NB4 (cell line): ENCODE measurements at regions not wholly inside any gene's neighbourhood (a gene's known extent, or its start where the extent isn't known, plus 50 kb on each side); places are given as distances from the start of the nearest gene placed in this dataset.

Source experiments
- DNase-seq: peaks from one replicate; pipeline ENCODE4 v3.0.0; 2010; ENCODE audit warnings: low read depth
- H3K4me3 ChIP-seq: one replicate; pipeline ENCODE4 v1.5.1; 2011; ENCODE audit warnings: mild to moderate bottlenecking, low read depth, low read length, moderate library complexity
- MAX ChIP-seq: IDR thresholded peaks from 2 replicates; pipeline ENCODE4 v1.6.1; 2011; ENCODE audit warnings: low read depth, low read length
- MYC ChIP-seq: IDR thresholded peaks from 2 replicates; pipeline ENCODE4 v1.6.1; 2011; ENCODE audit warnings: low read depth, low read length
- POLR2A ChIP-seq: IDR thresholded peaks from 2 replicates; pipeline ENCODE4 v1.6.1; 2011; ENCODE audit warnings: mild to moderate bottlenecking; ENCODE audit not compliant: insufficient read length; ENCODE audit errors: extremely low read depth
- TF ChIP-seq, protein P1 (sequence below): IDR thresholded peaks from one replicate; pipeline ENCODE4 v1.5.1; 2012; ENCODE audit warnings: low read depth, low read length

DNA sequence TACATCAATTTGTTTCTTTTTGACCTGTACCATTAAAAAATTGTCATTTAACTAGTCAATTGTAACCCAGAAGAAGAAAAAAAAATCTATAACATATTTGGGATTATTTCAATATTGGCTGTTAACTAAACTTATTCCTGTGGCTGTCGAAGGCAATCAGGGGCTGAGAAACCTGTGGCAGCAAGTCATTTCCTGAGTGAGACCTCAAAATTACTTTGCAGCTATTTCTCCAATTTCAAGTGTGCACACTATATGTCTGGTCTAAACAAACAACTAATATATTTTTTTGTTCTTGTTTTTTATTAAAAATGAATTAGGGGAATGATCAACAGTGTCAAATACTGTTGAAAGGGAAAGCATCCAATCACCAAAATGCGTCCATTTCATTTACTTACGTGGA lies 1357.6 kb upstream of the B3GALT2 start:
- no peak overlapping the region for H3K4me3 ChIP-seq
- TF ChIP-seq, protein P1, sequence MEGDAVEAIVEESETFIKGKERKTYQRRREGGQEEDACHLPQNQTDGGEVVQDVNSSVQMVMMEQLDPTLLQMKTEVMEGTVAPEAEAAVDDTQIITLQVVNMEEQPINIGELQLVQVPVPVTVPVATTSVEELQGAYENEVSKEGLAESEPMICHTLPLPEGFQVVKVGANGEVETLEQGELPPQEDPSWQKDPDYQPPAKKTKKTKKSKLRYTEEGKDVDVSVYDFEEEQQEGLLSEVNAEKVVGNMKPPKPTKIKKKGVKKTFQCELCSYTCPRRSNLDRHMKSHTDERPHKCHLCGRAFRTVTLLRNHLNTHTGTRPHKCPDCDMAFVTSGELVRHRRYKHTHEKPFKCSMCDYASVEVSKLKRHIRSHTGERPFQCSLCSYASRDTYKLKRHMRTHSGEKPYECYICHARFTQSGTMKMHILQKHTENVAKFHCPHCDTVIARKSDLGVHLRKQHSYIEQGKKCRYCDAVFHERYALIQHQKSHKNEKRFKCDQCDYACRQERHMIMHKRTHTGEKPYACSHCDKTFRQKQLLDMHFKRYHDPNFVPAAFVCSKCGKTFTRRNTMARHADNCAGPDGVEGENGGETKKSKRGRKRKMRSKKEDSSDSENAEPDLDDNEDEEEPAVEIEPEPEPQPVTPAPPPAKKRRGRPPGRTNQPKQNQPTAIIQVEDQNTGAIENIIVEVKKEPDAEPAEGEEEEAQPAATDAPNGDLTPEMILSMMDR = no peak
- no peak for TF ChIP-seq MYC
- TF ChIP-seq POLR2A = no peak
- no peak for TF ChIP-seq MAX
- DNase-seq = no peak

DNA sequence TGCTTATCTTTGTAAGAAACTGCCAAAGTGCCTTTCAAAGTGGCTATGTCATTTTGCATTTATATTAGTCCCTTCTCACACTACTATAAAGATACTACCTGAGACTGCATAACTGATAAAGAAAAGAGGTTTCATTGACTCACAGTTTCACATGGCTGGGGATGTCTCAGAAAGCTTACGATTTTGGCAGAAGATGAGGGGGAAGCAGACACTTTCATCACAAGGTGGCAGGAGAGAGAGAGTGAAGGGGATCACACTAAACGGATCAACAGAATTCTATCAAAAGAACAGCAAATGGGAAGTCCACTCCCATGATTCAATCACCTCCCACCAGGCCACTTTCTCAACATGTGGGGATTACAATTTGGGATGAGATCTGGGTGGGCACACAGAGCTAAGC lies 1352.0 kb upstream of the B3GALT2 start:
- TF ChIP-seq MYC (no peak), MAX (no peak), POLR2A (no peak)
- TF ChIP-seq, protein P1 = no peak
- H3K4me3 ChIP-seq = no peak overlapping the region
- DNase-seq = no peak

GRCh38 chr1:194537521-194537920 lies 1351.1 kb upstream of the B3GALT2 start:
- TF ChIP-seq MAX (no peak), POLR2A (no peak), MYC (no peak)
- TF ChIP-seq, protein P1 = no peak
- no peak for DNase-seq
- H3K4me3 ChIP-seq = no peak overlapping the region

GRCh38 chr1:194535369-194535768 lies 1349.0 kb upstream of the B3GALT2 start:
- H3K4me3 ChIP-seq = no peak overlapping the region
- TF ChIP-seq MAX (no peak), MYC (no peak), POLR2A (no peak)
- TF ChIP-seq, protein P1 = no peak
- DNase-seq = peak; percentile 14

- TF ChIP-seq, protein P1 = no peak
- TF ChIP-seq MYC = no peak
- peak; percentile 26 for DNase-seq
- H3K4me3 ChIP-seq = no peak overlapping the region
These were observed 1348.4 kb upstream of the B3GALT2 start for GRCh38 chr1:194534784-194535183.

- no peak for DNase-seq
- no peak for TF ChIP-seq POLR2A
- TF ChIP-seq, protein P1 = no peak
- no peak for TF ChIP-seq MAX
- TF ChIP-seq MYC = no peak
These were observed 1347.2 kb upstream of the B3GALT2 start for GRCh38 chr1:194533641-194534040.

More at GRCh38 chr1:194533641-194534040, 1347.2 kb upstream of the B3GALT2 start:
- H3K4me3 ChIP-seq = no peak overlapping the region
